ENCODE measurements at regions not wholly inside any gene's neighbourhood (a gene's known extent, or its start where the extent isn't known, plus 50 kb on each side); places are given as distances from the start of the nearest gene placed in this dataset.

DNA sequence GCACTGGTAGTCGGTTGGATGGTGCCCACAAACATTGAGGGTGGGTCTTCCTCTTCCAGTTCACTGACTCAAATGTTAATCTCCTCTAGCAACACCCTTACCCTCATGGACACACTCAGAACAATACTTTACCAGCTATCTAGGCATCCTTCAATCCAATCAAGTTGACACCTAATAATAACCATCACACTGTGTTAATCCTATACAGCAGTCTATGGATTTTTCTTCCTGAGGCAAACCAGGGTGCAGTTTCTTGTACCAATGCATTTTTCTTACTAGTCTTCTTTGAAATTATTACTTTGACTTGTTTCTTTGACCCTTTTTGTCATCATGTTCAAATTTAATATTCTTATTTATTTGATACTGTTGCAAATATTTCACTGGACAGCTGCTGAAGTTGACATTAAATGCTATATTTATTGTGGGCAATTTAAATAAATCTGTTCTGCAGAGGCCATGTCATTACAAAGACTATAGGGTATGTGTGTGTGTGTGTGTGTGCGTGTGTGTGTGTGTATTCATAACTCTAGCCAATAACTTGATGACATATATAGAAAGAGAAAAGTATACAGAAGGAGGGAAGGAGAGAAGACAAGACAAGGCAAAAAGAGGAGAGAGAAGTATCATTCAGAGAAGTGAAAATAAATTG is 884.8 kb upstream of the NEGR1 start (continued):
- TF ChIP-seq RB1 (IDR thresholded peaks at IDR 0.05; ENCODE audit: borderline replicate concordance): no peak
- TF ChIP-seq SIX5 (IDR thresholded peaks at IDR 0.05; ENCODE audit: low read depth, low read length, severe bottlenecking): no peak
- TF ChIP-seq SREBF1 (IDR thresholded peaks at IDR 0.05; ENCODE audit: low read length): no peak
- TF ChIP-seq RFX5 (IDR thresholded peaks at IDR 0.05; ENCODE audit: low read depth, low read length): no peak
- no peak for TF ChIP-seq TCF7 (IDR thresholded peaks at IDR 0.05; ENCODE audit: borderline replicate concordance)

DNA sequence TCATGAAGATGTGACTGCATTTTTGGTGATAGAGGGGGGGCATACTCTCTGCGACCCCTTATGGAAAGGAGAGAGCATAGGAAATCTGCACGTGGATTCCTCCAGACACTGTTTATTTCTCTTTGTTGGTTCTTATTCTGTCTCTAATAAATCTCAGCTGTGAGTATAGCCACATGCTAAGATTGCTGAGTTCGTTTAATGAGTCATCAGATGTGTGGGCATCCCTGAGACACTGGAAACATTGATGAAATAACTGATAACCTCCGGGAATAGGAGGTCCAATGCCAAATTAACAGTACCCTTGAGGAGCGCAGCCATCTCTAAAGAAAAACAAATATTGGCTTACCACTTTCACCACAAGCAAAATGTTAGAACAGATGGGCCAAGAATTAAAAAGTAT is 880.2 kb upstream of the NEGR1 start:
- Histone ChIP-seq H4K20me1 (ENCODE audit: control insufficient read depth, insufficient read depth) (no peaks in the 10 kb centered on the region), H3K9me3 (replicated peaks; ENCODE audit: control insufficient read depth, insufficient read depth, low read length) (no peaks in the 10 kb centered on the region), H3K4me3 (no peak overlapping the region), H3K4me2 (ENCODE audit: control insufficient read depth, insufficient read depth) (no peak overlapping the region), H3K27me3 (replicated peaks in 1 of 2; ENCODE audit: control insufficient read depth in 2 of 2, insufficient read depth in 2 of 2, low read length in 1 of 2) (no peaks in the 10 kb centered on the region), H3K9ac (ENCODE audit: control insufficient read depth, insufficient read depth, low read length) (no peak overlapping the region), H2AFZ (ENCODE audit: control insufficient read depth, low read depth, low read length) (no peak overlapping the region), H3K27ac (ENCODE audit: control insufficient read depth, insufficient read depth) (no peak overlapping the region), H3K79me2 (ENCODE audit: control insufficient read depth, insufficient read depth, low read length) (no peaks in the 10 kb centered on the region), H3K4me1 (ENCODE audit: control insufficient read depth, insufficient read depth, low read length) (no peaks in the 10 kb centered on the region), H3K36me3 (ENCODE audit: control insufficient read depth in 2 of 2, insufficient read depth in 2 of 2, low read length in 1 of 2) (no peaks in the 10 kb centered on the region)
- ChIA-PET SMC1A (ENCODE audit: uncharacterized antibody, unreplicated experiment) (no interaction called here), POLR2A (no interaction called here), CTCF (no interaction called here), RAD21 (ENCODE audit: unreplicated experiment) (no interaction called here)
- no peak for ATAC-seq
- DNase-seq (ENCODE audit: low read depth, low spot score): no peak
- FAIRE-seq: no peak
- 14% methylated on average over 5 of the region's 5 CpGs for WGBS (ENCODE audit: insufficient coverage, insufficient replicate concordance, low lambda C conversion rate, missing lambda C conversion rate)
- intact Hi-C loops (cut with micrococcal nuclease; ENCODE audit: unreplicated experiment): no loop called here
- no TSS peak for BruUV-seq (replicated peaks)
- in situ Hi-C loops (cut with MboI): no loop called here
- no peak for TF ChIP-seq HDAC6 (IDR thresholded peaks at IDR 0.05; ENCODE audit: unreplicated experiment)
- no peak for TF ChIP-seq STAT3 (IDR thresholded peaks at IDR 0.05; ENCODE audit: low read depth, low read length)
- TF ChIP-seq RELA (IDR thresholded peaks at IDR 0.05; ENCODE audit: borderline replicate concordance, partially characterized antibody): no peak
- TF ChIP-seq TCF3 (IDR thresholded peaks at IDR 0.05; ENCODE audit: borderline replicate concordance, insufficient read depth, low read depth, low read length): no peak
